H1 (cell line): ENCODE measurements at regions not wholly inside any gene's neighbourhood (a gene's known extent, or its start where the extent isn't known, plus 50 kb on each side); places are given as distances from the start of the nearest gene placed in this dataset.

ENCODE experiments used
- CTCF ChIA-PET: fragments of 300-600 bp; sonication (Branson Sonifier 250); formaldehyde crosslinking; loops from one replicate; lab custom pipeline; 2021; ENCODE audit not compliant: partially characterized antibody; lab: Charles Lee
- POLR2A ChIA-PET: fragments of 300-600 bp; sonication (Branson Sonifier 250); formaldehyde crosslinking; loops from one replicate; lab custom pipeline; 2021; ENCODE audit warnings: inconsistent platforms; ENCODE audit not compliant: partially characterized antibody; lab: Charles Lee
- DNase-seq, 2 experiments: peaks; one replicate each; pipeline versions ENCODE4 v3.0.0 to v3.0.0-alpha.2; 2010 to 2022; ENCODE audit warnings: low spot score in 2 of 2, low read depth in 1 of 2, mixed read lengths in 1 of 2
- FAIRE-seq: peaks from 2 replicates; lab custom pipeline; 2011; peaks lifted over from hg19 to GRCh38; lab: Jason Lieb, UNC
- H2AFZ ChIP-seq: 2 replicates; pipeline ENCODE4 v1.8.1; 2012; ENCODE audit warnings: low read length, inconsistent platforms
- H2AK5ac ChIP-seq: 2 replicates; pipeline ENCODE4 v1.6.1; 2013; ENCODE audit warnings: low read depth, low read length
- H2BK120ac ChIP-seq: replicated peaks from 2 replicates; pipeline ENCODE3; 2013; ENCODE audit warnings: low read depth, low read length, inconsistent platforms
- H2BK12ac ChIP-seq: 2 replicates; pipeline ENCODE4 v1.6.1; 2013; ENCODE audit warnings: low read depth, low read length
- H2BK15ac ChIP-seq: 2 replicates; pipeline ENCODE4 v1.6.1; 2013; ENCODE audit warnings: low read length
- H2BK20ac ChIP-seq: 2 replicates; pipeline ENCODE4 v1.6.1; 2013; ENCODE audit warnings: low read length
- H2BK5ac ChIP-seq: 2 replicates; pipeline ENCODE4 v1.6.1; 2013; ENCODE audit warnings: low read depth, low read length
- H3K14ac ChIP-seq: 2 replicates; pipeline ENCODE4 v1.6.1; 2013; ENCODE audit warnings: inconsistent platforms; ENCODE audit not compliant: insufficient read length
- H3K18ac ChIP-seq: 2 replicates; pipeline ENCODE4 v1.6.1; 2013; ENCODE audit warnings: low read length; ENCODE audit errors: extremely low read depth
- H3K23ac ChIP-seq: 2 replicates; pipeline ENCODE4 v1.6.1; 2013; ENCODE audit warnings: inconsistent platforms; ENCODE audit not compliant: insufficient read length
- H3K23me2 ChIP-seq: 2 replicates; pipeline ENCODE4 v1.6.1; 2013; ENCODE audit warnings: low read depth, low read length
- H3K27ac ChIP-seq: 2 replicates; pipeline ENCODE4 v1.6.1; 2011; ENCODE audit warnings: low read depth, low read length, inconsistent platforms
- H3K27me3 ChIP-seq, 4 experiments: replicated peaks in 1 of 4; 1 replicate in 1 of 4; 2 replicates in 3 of 4; pipeline versions ENCODE4 v1.6.1 to v1.8.1; 2011 to 2013; ENCODE audit warnings: low read length in 3 of 4, mild to moderate bottlenecking in 3 of 4, inconsistent platforms in 2 of 4, mixed read lengths in 2 of 4, moderate library complexity in 1 of 4; ENCODE audit not compliant: control insufficient read depth in 3 of 4, insufficient read depth in 3 of 4; ENCODE audit errors: extremely low read depth in 1 of 4
- H3K36me3 ChIP-seq, 4 experiments: 2 replicates each; pipeline versions ENCODE4 v1.6.1 to v1.8.1; 2011 to 2013; ENCODE audit warnings: mild to moderate bottlenecking in 4 of 4, low read length in 3 of 4, moderate library complexity in 2 of 4, control low read depth in 1 of 4, inconsistent platforms in 1 of 4; ENCODE audit not compliant: insufficient read depth in 4 of 4, control insufficient read depth in 2 of 4
- H3K4ac ChIP-seq: replicated peaks from 2 replicates; pipeline ENCODE3; 2013; ENCODE audit warnings: low read length, low read depth, mixed read lengths, inconsistent platforms; ENCODE audit not compliant: insufficient read length
- H3K4me1 ChIP-seq, 4 experiments: replicated peaks in 1 of 4; 1 replicate in 1 of 4; 2 replicates in 3 of 4; pipeline versions ENCODE4 v1.6.1 to v1.8.1; 2011 to 2013; ENCODE audit warnings: low read length in 3 of 4, inconsistent platforms in 2 of 4, mixed read lengths in 1 of 4; ENCODE audit not compliant: insufficient read depth in 4 of 4, control insufficient read depth in 3 of 4
- H3K4me2 ChIP-seq, 2 experiments: 2 replicates each; pipeline versions ENCODE4 v1.6.1 to v1.8.1; 2011 to 2013; ENCODE audit warnings: low read depth in 2 of 2, low read length in 2 of 2, control low read depth in 1 of 2, inconsistent platforms in 1 of 2, mild to moderate bottlenecking in 1 of 2; ENCODE audit not compliant: insufficient read depth in 1 of 2
- H3K4me3 ChIP-seq, 4 experiments: fragments of 200-600, 300-600 bp in 1 of 4; sonication (generic), shearing (Covaris generic), sonication (Bioruptor Twin) in 1 of 4; 2 replicates each; pipeline versions ENCODE4 v1.5.1 to v1.8.1; 2011 to 2016; ENCODE audit warnings: low read length in 4 of 4, low read depth in 3 of 4, control low read depth in 2 of 4, inconsistent platforms in 2 of 4, mild to moderate bottlenecking in 2 of 4, mixed read lengths in 1 of 4, moderate library complexity in 1 of 4; ENCODE audit not compliant: insufficient read depth in 2 of 4; ENCODE audit errors: extremely low read depth in 1 of 4
- H3K56ac ChIP-seq: replicated peaks from 2 replicates; pipeline ENCODE3; 2013; ENCODE audit warnings: low read depth, mild to moderate bottlenecking, mixed read lengths, low read length, inconsistent platforms; ENCODE audit not compliant: insufficient read length
- H3K79me1 ChIP-seq: 2 replicates; pipeline ENCODE4 v1.6.1; 2013; ENCODE audit warnings: low read depth, low read length, control low read depth
- H3K79me2 ChIP-seq, 2 experiments: 2 replicates each; pipeline versions ENCODE4 v1.6.1 to v1.8.1; 2012 to 2013; ENCODE audit warnings: low read length in 2 of 2, mild to moderate bottlenecking in 2 of 2, inconsistent platforms in 1 of 2; ENCODE audit not compliant: insufficient read depth in 2 of 2, control insufficient read depth in 1 of 2
- H3K9ac ChIP-seq, 4 experiments: replicated peaks in 1 of 4; 1 replicate in 1 of 4; 2 replicates in 3 of 4; pipeline versions ENCODE4 v1.6.1 to v1.8.1; 2011 to 2013; ENCODE audit warnings: low read depth in 3 of 4, low read length in 3 of 4, control low read depth in 2 of 4, mild to moderate bottlenecking in 2 of 4, moderate library complexity in 2 of 4, inconsistent platforms in 1 of 4; ENCODE audit errors: extremely low read depth in 1 of 4
- H3K9me3 ChIP-seq, 2 experiments: 2 replicates each; pipeline versions ENCODE4 v1.6.1 to v1.8.1; 2012 to 2013; ENCODE audit warnings: mild to moderate bottlenecking in 2 of 2, moderate library complexity in 2 of 2, control low read depth in 1 of 2, inconsistent platforms in 1 of 2, low read depth in 1 of 2, low read length in 1 of 2, mixed read lengths in 1 of 2; ENCODE audit not compliant: insufficient read depth in 2 of 2
- H4K20me1 ChIP-seq, 2 experiments: replicated peaks in 1 of 2; 2 replicates each; pipeline versions ENCODE3 to v1.8.1; 2011 to 2013; ENCODE audit warnings: inconsistent platforms in 2 of 2, low read length in 2 of 2, mild to moderate bottlenecking in 1 of 2; ENCODE audit not compliant: insufficient read depth in 2 of 2, control insufficient read depth in 1 of 2
- H4K5ac ChIP-seq: 2 replicates; pipeline ENCODE4 v1.6.1; 2013; ENCODE audit warnings: low read length, low read depth, mixed read lengths, inconsistent platforms; ENCODE audit not compliant: insufficient read length
- H4K8ac ChIP-seq: 2 replicates; pipeline ENCODE4 v1.8.0; 2013; ENCODE audit warnings: mild to moderate bottlenecking, moderate library complexity, low read length, inconsistent platforms; ENCODE audit not compliant: insufficient read depth; ENCODE audit errors: extremely low read depth
- H4K91ac ChIP-seq: replicated peaks from 2 replicates; pipeline ENCODE3; 2013; ENCODE audit warnings: low read length, mixed read lengths, inconsistent platforms; ENCODE audit not compliant: insufficient read length
- CEBPB ChIP-seq: IDR thresholded peaks from 2 replicates; pipeline ENCODE4 v1.6.1; 2012; ENCODE audit warnings: low read depth, low read length
- CTCF ChIP-seq, 3 experiments: IDR thresholded peaks; 1 replicate in 2 of 3; 2 replicates in 1 of 3; pipeline versions ENCODE4 v1.5.1 to v1.6.1; 2011; ENCODE audit warnings: low read length in 3 of 3, mild to moderate bottlenecking in 3 of 3, inconsistent platforms in 2 of 3, low read depth in 1 of 3, moderate library complexity in 1 of 3; ENCODE audit not compliant: insufficient read depth in 1 of 3; ENCODE audit errors: control extremely low read depth in 1 of 3
- GTF2F1 ChIP-seq: IDR thresholded peaks from 2 replicates; pipeline ENCODE4 v1.6.1; 2012; ENCODE audit warnings: low read depth, low read length, improper control_type of control experiment, borderline replicate concordance
- POLR2A ChIP-seq, 2 experiments: IDR thresholded peaks; 1 replicate in 1 of 2; 2 replicates in 1 of 2; pipeline ENCODE4 v1.6.1; 2011; ENCODE audit warnings: low read depth in 2 of 2, low read length in 2 of 2, mild to moderate bottlenecking in 2 of 2; ENCODE audit errors: control extremely low read depth in 1 of 2
- RFX5 ChIP-seq: IDR thresholded peaks from 2 replicates; pipeline ENCODE4 v1.6.1; 2011; ENCODE audit warnings: low read depth, low read length, improper control_type of control experiment, borderline replicate concordance
- RXRA ChIP-seq: IDR thresholded peaks from 2 replicates; pipeline ENCODE4 v1.6.1; 2011; ENCODE audit warnings: low read depth, mild to moderate bottlenecking, low read length, moderate library complexity; ENCODE audit not compliant: insufficient read depth
- SAP30 ChIP-seq: fragments of 300-600 bp; sonication (generic); IDR thresholded peaks from 2 replicates; pipeline ENCODE4 v1.7.1; 2012; ENCODE audit warnings: low read length, moderate library complexity, mild to moderate bottlenecking, inconsistent platforms; ENCODE audit not compliant: insufficient read depth, insufficient replicate concordance
- SIN3A ChIP-seq, 2 experiments: IDR thresholded peaks in 1 of 2; conservative IDR thresholded peaks in 1 of 2; 2 replicates each; pipeline ENCODE4 v1.6.1; 2011 to 2012; ENCODE audit warnings: low read length in 2 of 2, improper control_type of control experiment in 1 of 2, low read depth in 1 of 2, mild to moderate bottlenecking in 1 of 2
- YY1 ChIP-seq: IDR thresholded peaks from 2 replicates; pipeline ENCODE4 v1.6.1; 2011; ENCODE audit warnings: low read depth, mild to moderate bottlenecking, low read length
- WGBS, 2 experiments: shearing (Covaris generic) in 1 of 2; methylation state at CpG; one replicate each; pipeline versions ENCODE4 v1.1.6 to v1.1.7; 2013 to 2015; ENCODE audit warnings: low lambda C conversion rate in 2 of 2, mixed read lengths in 2 of 2, inconsistent platforms in 1 of 2, low coverage in 1 of 2, missing lambda C conversion rate in 1 of 2; ENCODE audit not compliant: insufficient replicate concordance in 2 of 2, insufficient coverage in 1 of 2, insufficient read length in 1 of 2; ENCODE audit errors: extremely low coverage in 1 of 2, missing lambda C conversion rate in 1 of 2; 5-methylcytosine and 5-hydroxymethylcytosine counted together
- TF ChIP-seq, protein P1 (sequence below): IDR thresholded peaks from 2 replicates; pipeline ENCODE4 v1.6.1; 2011; ENCODE audit warnings: low read depth, mild to moderate bottlenecking, low read length; ENCODE audit not compliant: insufficient read depth

GRCh38 chr11:120023551-120023950 lies 114.4 kb downstream of the TRIM29 start:
- no peak overlapping the region for H2AK5ac ChIP-seq
- POLR2A ChIA-PET: interaction anchor here (0.9 to 2.6 kb wide), 4 partner anchors 10 to 32 kb away, joined by 3 to 6 read pairs (median 4); no protein-coding TSS in a partner anchor
- TF ChIP-seq SIN3A (conservative IDR thresholded peaks at IDR 0.05 in 1 of 2, IDR thresholded peaks at IDR 0.05 in 1 of 2; ENCODE audit: low read depth in 1 of 2, low read length in 2 of 2) (no peak), SAP30 (no peak), GTF2F1 (no peak), CEBPB (no peak), CTCF (IDR thresholded peaks at IDR 0.05; ENCODE audit: control extremely low read depth in 1 of 3, insufficient read depth in 1 of 3, low read depth in 1 of 3, low read length in 3 of 3) (no peak), RXRA (no peak), YY1 (no peak), POLR2A (IDR thresholded peaks at IDR 0.05; ENCODE audit: control extremely low read depth in 1 of 2, low read depth in 2 of 2, low read length in 2 of 2) (no peak), RFX5 (no peak)
- TF ChIP-seq, protein P1, sequence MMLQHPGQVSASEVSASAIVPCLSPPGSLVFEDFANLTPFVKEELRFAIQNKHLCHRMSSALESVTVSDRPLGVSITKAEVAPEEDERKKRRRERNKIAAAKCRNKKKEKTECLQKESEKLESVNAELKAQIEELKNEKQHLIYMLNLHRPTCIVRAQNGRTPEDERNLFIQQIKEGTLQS: no peak

More at GRCh38 chr11:120023551-120023950, 114.4 kb downstream of the TRIM29 start:
- peak overlapping the region; percentile 54; the same call in 1 of the 2 replicates for H2BK15ac ChIP-seq
- H3K4ac ChIP-seq: no peak overlapping the region
- no peak overlapping the region for H3K23ac ChIP-seq
- H2BK12ac ChIP-seq: peak overlapping the region; percentile 61; the same call in 1 of the 2 replicates
- H3K9ac ChIP-seq: no peak overlapping the region
- no peak overlapping the region for H3K56ac ChIP-seq
- no peak overlapping the region for H3K14ac ChIP-seq
- H3K79me1 ChIP-seq: no peaks in the 10 kb centered on the region
- H4K20me1 ChIP-seq: no peaks in the 10 kb centered on the region
- FAIRE-seq (no peak), DNase-seq (peak in 1 of 2 experiments; percentile 35)
- peak overlapping the region; percentile 46 to 50 for H3K4me2 ChIP-seq
- H4K91ac ChIP-seq: peak overlapping the region; percentile 75
- H4K8ac ChIP-seq: no peak overlapping the region
- no peak overlapping the region for H2AFZ ChIP-seq
- H2BK120ac ChIP-seq: peak overlapping the region; percentile 39
- H4K5ac ChIP-seq: peak overlapping the region; percentile 7
- H2BK5ac ChIP-seq: no peak overlapping the region; the same call in 1 of the 2 replicates
- 0 out of 2 replicates have a peak overlapping the region, but pooled peaks have one; percentile 26 for H2BK20ac ChIP-seq
- 85% methylated on average over 5 of the region's 5 CpGs; no CpG with 5 or more reads in 1 of the 2 experiments for WGBS, 2 experiments
- no peaks in the 10 kb centered on the region for H3K9me3 ChIP-seq
- no peak overlapping the region for H3K27ac ChIP-seq
- CTCF ChIA-PET: interaction anchor here (0.8 to 1.9 kb wide), 18 partner anchors 9 to 543 kb away, joined by 3 to 8 read pairs (median 4); no protein-coding TSS in a partner anchor
- peaks cover 4 to 20% (median 13%) of the 10 kb centered on the region in 4 experiments for H3K4me1 ChIP-seq
- H3K4me3 ChIP-seq: no peak overlapping the region
- H3K23me2 ChIP-seq: no peaks in the 10 kb centered on the region
- peaks cover 0 to 2% (median under 1%) of the 10 kb centered on the region in 4 experiments; a peak in 1 of 7 replicates for H3K27me3 ChIP-seq
- no peaks in the 10 kb centered on the region for H3K79me2 ChIP-seq
- peak overlapping the region; percentile 74; the same call in 1 of the 2 replicates for H3K18ac ChIP-seq
- no peaks in the 10 kb centered on the region for H3K36me3 ChIP-seq
